ENCODE measurements at regions not wholly inside any gene's neighbourhood (a gene's known extent, or its start where the extent isn't known, plus 50 kb on each side); places are given as distances from the start of the nearest gene placed in this dataset.

DNA sequence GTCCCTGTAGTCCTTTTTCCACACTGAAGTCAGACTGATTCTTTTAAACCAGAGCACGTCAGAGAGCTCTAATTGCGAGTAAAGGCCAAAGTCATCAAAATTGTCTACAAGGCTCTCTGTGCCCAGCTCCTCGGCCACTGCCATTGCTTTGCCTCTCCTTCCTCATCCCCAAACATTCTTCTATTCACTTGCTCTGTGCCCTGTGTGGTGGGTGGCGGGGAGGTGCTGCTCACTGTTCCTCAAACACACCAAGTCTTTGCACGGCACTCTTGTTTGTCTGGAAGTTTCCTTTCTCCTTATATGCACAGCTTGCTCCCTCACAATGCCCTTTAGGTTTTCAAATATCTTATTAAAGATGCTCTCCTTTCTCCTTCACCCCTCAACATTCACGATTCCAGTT is 100.1 kb upstream of the FSHR start:
- H3K36me3 ChIP-seq (ENCODE audit: insufficient read depth, low read length): no peaks in the 10 kb centered on the region
- H3K9me2 ChIP-seq (ENCODE audit: low read depth, low read length): no peaks in the 10 kb centered on the region
- no peak overlapping the region for H3K27ac ChIP-seq (ENCODE audit: low read depth, low read length, poor library complexity, severe bottlenecking)
- H4K20me1 ChIP-seq (ENCODE audit: insufficient read depth, low read length): no peaks in the 10 kb centered on the region
- TF ChIP-seq EZH2 (IDR thresholded peaks at IDR 0.05; ENCODE audit: borderline replicate concordance, low read length): no peak
- TF ChIP-seq, protein P1, sequence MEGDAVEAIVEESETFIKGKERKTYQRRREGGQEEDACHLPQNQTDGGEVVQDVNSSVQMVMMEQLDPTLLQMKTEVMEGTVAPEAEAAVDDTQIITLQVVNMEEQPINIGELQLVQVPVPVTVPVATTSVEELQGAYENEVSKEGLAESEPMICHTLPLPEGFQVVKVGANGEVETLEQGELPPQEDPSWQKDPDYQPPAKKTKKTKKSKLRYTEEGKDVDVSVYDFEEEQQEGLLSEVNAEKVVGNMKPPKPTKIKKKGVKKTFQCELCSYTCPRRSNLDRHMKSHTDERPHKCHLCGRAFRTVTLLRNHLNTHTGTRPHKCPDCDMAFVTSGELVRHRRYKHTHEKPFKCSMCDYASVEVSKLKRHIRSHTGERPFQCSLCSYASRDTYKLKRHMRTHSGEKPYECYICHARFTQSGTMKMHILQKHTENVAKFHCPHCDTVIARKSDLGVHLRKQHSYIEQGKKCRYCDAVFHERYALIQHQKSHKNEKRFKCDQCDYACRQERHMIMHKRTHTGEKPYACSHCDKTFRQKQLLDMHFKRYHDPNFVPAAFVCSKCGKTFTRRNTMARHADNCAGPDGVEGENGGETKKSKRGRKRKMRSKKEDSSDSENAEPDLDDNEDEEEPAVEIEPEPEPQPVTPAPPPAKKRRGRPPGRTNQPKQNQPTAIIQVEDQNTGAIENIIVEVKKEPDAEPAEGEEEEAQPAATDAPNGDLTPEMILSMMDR (IDR thresholded peaks at IDR 0.05; ENCODE audit: low read length): no peak
- H3K4me2 ChIP-seq (ENCODE audit: low read length): no peak overlapping the region
- H3K9ac ChIP-seq (ENCODE audit: low read length): no peak overlapping the region
- H3K27me3 ChIP-seq (ENCODE audit: insufficient read depth, low read length): no peaks in the 10 kb centered on the region
- H3K9me3 ChIP-seq (ENCODE audit: low read length): no peaks in the 10 kb centered on the region
- H3K79me2 ChIP-seq (ENCODE audit: insufficient read depth, low read length): no peaks in the 10 kb centered on the region
- H3F3A ChIP-seq (ENCODE audit: insufficient read depth, low read length): no peaks in the 10 kb centered on the region
- no peaks in the 10 kb centered on the region for H3K4me1 ChIP-seq (ENCODE audit: insufficient read depth, low read length, severe bottlenecking)
- no peak overlapping the region for H3K4me3 ChIP-seq (ENCODE audit: low read depth, low read length, poor library complexity, severe bottlenecking)
- no peak overlapping the region for H2AFZ ChIP-seq (ENCODE audit: low read length)

DNA sequence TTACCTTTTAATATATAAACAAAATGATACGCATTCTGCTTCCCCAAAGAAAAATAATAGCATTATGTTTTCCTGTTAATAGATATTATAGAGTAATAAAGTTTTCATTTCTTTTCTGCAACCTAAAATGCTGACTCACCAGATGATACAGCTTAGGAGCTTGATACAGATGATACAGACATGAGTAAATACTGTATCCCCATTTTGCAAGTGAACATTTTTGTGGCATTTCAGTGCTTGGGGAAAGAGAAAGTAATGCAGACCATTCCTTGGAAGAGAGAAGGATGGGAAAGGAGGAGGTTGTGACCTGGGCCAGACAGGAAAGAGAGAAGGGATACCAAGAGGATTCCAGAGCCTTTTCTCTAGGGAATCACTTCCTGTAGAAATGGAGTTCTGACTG is 97.5 kb upstream of the FSHR start:
- H4K20me1 ChIP-seq (ENCODE audit: insufficient read depth, low read length): no peaks in the 10 kb centered on the region
- H3F3A ChIP-seq (ENCODE audit: insufficient read depth, low read length): no peaks in the 10 kb centered on the region
- H3K4me3 ChIP-seq (ENCODE audit: low read depth, low read length, poor library complexity, severe bottlenecking): no peak overlapping the region
- H3K79me2 ChIP-seq (ENCODE audit: insufficient read depth, low read length): no peaks in the 10 kb centered on the region
- H3K4me1 ChIP-seq (ENCODE audit: insufficient read depth, low read length, severe bottlenecking): no peaks in the 10 kb centered on the region
- H3K9me3 ChIP-seq (ENCODE audit: low read length): no peaks in the 10 kb centered on the region
- no peaks in the 10 kb centered on the region for H3K9me2 ChIP-seq (ENCODE audit: low read depth, low read length)
- no peak for TF ChIP-seq EZH2 (IDR thresholded peaks at IDR 0.05; ENCODE audit: borderline replicate concordance, low read length)
- TF ChIP-seq, protein P1 (IDR thresholded peaks at IDR 0.05; ENCODE audit: low read length): no peak
- H3K4me2 ChIP-seq (ENCODE audit: low read length): no peak overlapping the region
- H3K27ac ChIP-seq (ENCODE audit: low read depth, low read length, poor library complexity, severe bottlenecking): no peak overlapping the region
- no peaks in the 10 kb centered on the region for H3K36me3 ChIP-seq (ENCODE audit: insufficient read depth, low read length)
- H2AFZ ChIP-seq (ENCODE audit: low read length): no peak overlapping the region
- H3K9ac ChIP-seq (ENCODE audit: low read length): no peak overlapping the region
- H3K27me3 ChIP-seq (ENCODE audit: insufficient read depth, low read length): no peaks in the 10 kb centered on the region

DNA sequence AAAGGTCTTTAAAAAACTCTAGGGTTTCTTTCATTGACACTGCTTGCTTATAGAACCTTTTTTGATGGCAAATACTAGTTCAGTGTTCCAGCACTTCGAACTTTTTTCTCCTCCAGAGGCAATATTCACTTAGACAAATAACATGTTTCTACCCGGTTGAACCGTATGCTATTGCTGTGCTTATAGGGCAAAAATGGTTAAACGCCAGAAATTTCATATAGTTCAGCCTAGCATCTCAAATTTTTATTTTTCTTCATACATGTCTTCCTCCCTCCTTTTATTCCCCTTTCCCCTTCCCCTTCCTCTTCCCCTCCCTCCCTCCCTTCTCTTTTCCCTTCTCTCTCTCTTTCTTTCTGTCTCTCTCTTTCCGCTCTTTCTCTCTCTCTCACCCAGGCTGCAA is 96.9 kb upstream of the FSHR start:
- Histone ChIP-seq H3K79me2 (ENCODE audit: insufficient read depth, low read length) (no peaks in the 10 kb centered on the region), H3K9me2 (ENCODE audit: low read depth, low read length) (no peaks in the 10 kb centered on the region), H3K4me1 (ENCODE audit: insufficient read depth, low read length, severe bottlenecking) (no peaks in the 10 kb centered on the region), H3K27me3 (ENCODE audit: insufficient read depth, low read length) (no peaks in the 10 kb centered on the region), H3K9me3 (ENCODE audit: low read length) (no peaks in the 10 kb centered on the region), H4K20me1 (ENCODE audit: insufficient read depth, low read length) (no peaks in the 10 kb centered on the region), H3K9ac (ENCODE audit: low read length) (no peak overlapping the region), H3K4me3 (ENCODE audit: low read depth, low read length, poor library complexity, severe bottlenecking) (no peak overlapping the region), H3K27ac (ENCODE audit: low read depth, low read length, poor library complexity, severe bottlenecking) (no peak overlapping the region), H3K36me3 (ENCODE audit: insufficient read depth, low read length) (no peaks in the 10 kb centered on the region), H2AFZ (ENCODE audit: low read length) (no peak overlapping the region), H3F3A (ENCODE audit: insufficient read depth, low read length) (no peaks in the 10 kb centered on the region), H3K4me2 (ENCODE audit: low read length) (no peak overlapping the region)
- TF ChIP-seq EZH2 (IDR thresholded peaks at IDR 0.05; ENCODE audit: borderline replicate concordance, low read length): no peak
- TF ChIP-seq, protein P1 (IDR thresholded peaks at IDR 0.05; ENCODE audit: low read length): no peak

Data from OCI-LY1 (cell line).